ENCODE measurements at regions not wholly inside any gene's neighbourhood (a gene's known extent, or its start where the extent isn't known, plus 50 kb on each side); places are given as distances from the start of the nearest gene placed in this dataset.

DNA sequence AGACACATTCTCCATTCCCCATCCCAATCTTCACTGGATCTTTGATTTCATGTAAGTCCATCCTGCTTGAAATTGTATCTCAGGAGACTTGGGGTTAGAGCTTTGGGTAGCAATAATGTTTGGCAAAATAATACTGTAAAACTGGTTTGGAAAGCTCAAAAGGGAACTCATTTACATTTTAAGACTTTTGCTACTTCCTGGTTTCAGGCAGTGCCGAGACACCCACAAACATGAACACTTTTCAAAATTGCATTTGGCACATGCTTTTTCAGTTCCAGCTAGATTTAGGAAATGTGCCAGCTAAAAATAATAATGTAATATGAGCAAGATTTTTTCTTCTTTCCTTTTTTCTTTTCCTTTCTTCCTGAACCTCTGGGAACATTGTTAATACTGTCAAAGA is 145.7 kb upstream of the CBLB start (continued):
- TF ChIP-seq, protein P1, sequence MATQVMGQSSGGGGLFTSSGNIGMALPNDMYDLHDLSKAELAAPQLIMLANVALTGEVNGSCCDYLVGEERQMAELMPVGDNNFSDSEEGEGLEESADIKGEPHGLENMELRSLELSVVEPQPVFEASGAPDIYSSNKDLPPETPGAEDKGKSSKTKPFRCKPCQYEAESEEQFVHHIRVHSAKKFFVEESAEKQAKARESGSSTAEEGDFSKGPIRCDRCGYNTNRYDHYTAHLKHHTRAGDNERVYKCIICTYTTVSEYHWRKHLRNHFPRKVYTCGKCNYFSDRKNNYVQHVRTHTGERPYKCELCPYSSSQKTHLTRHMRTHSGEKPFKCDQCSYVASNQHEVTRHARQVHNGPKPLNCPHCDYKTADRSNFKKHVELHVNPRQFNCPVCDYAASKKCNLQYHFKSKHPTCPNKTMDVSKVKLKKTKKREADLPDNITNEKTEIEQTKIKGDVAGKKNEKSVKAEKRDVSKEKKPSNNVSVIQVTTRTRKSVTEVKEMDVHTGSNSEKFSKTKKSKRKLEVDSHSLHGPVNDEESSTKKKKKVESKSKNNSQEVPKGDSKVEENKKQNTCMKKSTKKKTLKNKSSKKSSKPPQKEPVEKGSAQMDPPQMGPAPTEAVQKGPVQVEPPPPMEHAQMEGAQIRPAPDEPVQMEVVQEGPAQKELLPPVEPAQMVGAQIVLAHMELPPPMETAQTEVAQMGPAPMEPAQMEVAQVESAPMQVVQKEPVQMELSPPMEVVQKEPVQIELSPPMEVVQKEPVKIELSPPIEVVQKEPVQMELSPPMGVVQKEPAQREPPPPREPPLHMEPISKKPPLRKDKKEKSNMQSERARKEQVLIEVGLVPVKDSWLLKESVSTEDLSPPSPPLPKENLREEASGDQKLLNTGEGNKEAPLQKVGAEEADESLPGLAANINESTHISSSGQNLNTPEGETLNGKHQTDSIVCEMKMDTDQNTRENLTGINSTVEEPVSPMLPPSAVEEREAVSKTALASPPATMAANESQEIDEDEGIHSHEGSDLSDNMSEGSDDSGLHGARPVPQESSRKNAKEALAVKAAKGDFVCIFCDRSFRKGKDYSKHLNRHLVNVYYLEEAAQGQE (IDR thresholded peaks at IDR 0.05): no peak
- TF ChIP-seq FOXA2 (IDR thresholded peaks at IDR 0.05) (no peak), RAD21 (IDR thresholded peaks at IDR 0.05) (no peak), YY1 (IDR thresholded peaks at IDR 0.05) (no peak), EGR1 (IDR thresholded peaks at IDR 0.05; ENCODE audit: low read depth in 2 of 2) (no peak)
- TF ChIP-seq, protein P2, sequence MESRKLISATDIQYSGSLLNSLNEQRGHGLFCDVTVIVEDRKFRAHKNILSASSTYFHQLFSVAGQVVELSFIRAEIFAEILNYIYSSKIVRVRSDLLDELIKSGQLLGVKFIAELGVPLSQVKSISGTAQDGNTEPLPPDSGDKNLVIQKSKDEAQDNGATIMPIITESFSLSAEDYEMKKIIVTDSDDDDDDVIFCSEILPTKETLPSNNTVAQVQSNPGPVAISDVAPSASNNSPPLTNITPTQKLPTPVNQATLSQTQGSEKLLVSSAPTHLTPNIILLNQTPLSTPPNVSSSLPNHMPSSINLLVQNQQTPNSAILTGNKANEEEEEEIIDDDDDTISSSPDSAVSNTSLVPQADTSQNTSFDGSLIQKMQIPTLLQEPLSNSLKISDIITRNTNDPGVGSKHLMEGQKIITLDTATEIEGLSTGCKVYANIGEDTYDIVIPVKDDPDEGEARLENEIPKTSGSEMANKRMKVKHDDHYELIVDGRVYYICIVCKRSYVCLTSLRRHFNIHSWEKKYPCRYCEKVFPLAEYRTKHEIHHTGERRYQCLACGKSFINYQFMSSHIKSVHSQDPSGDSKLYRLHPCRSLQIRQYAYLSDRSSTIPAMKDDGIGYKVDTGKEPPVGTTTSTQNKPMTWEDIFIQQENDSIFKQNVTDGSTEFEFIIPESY (IDR thresholded peaks at IDR 0.05): no peak

DNA sequence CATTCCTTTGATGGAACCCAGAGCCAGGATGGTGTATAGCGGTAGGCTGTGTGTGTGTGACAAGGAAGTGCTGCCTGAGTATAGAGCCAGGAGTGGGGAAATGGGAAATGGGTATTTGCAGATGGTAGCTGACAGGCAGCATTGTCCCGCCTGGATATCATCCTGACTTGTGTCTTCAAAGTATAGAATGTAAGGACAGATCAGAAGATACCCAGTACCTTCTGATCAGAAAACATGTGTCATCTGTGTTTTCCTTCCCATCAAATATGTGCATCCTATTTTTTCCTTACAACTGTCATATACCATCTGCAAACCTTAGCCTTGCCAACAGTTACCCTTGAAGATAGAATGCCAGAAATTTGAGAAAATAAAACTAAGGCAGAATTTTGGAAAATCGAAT is 146.2 kb upstream of the CBLB start:
- Histone ChIP-seq H3K27ac (ENCODE audit: low read depth in 1 of 2, low read length in 2 of 2) (no peak overlapping the region), H3K9ac (ENCODE audit: low read depth in 1 of 2, low read length in 2 of 2) (no peak overlapping the region)
- TF ChIP-seq GABPA (IDR thresholded peaks at IDR 0.05 in 1 of 2, conservative IDR thresholded peaks at IDR 0.05 in 1 of 2) (no peak), RAD21 (IDR thresholded peaks at IDR 0.05) (no peak), EGR1 (IDR thresholded peaks at IDR 0.05; ENCODE audit: low read depth in 2 of 2) (no peak), FOXA2 (IDR thresholded peaks at IDR 0.05) (no peak), HNF4A (conservative IDR thresholded peaks at IDR 0.05) (no peak), FOXA1 (IDR thresholded peaks at IDR 0.05) (no peak), NR2F2 (IDR thresholded peaks at IDR 0.05) (no peak), HNF4G (IDR thresholded peaks at IDR 0.05) (no peak), RXRA (IDR thresholded peaks at IDR 0.05) (no peak), TAF1 (conservative IDR thresholded peaks at IDR 0.05) (no peak), YY1 (IDR thresholded peaks at IDR 0.05) (no peak), SP1 (IDR thresholded peaks at IDR 0.05) (no peak), JUND (IDR thresholded peaks at IDR 0.05) (no peak)
- TF ChIP-seq, protein P2 (IDR thresholded peaks at IDR 0.05): no peak
- TF ChIP-seq, protein P3, sequence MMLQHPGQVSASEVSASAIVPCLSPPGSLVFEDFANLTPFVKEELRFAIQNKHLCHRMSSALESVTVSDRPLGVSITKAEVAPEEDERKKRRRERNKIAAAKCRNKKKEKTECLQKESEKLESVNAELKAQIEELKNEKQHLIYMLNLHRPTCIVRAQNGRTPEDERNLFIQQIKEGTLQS (IDR thresholded peaks at IDR 0.05): no peak
- TF ChIP-seq, protein P4, sequence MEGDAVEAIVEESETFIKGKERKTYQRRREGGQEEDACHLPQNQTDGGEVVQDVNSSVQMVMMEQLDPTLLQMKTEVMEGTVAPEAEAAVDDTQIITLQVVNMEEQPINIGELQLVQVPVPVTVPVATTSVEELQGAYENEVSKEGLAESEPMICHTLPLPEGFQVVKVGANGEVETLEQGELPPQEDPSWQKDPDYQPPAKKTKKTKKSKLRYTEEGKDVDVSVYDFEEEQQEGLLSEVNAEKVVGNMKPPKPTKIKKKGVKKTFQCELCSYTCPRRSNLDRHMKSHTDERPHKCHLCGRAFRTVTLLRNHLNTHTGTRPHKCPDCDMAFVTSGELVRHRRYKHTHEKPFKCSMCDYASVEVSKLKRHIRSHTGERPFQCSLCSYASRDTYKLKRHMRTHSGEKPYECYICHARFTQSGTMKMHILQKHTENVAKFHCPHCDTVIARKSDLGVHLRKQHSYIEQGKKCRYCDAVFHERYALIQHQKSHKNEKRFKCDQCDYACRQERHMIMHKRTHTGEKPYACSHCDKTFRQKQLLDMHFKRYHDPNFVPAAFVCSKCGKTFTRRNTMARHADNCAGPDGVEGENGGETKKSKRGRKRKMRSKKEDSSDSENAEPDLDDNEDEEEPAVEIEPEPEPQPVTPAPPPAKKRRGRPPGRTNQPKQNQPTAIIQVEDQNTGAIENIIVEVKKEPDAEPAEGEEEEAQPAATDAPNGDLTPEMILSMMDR (IDR thresholded peaks at IDR 0.05; ENCODE audit: low read depth, low read length, missing input control): no peak
- TF ChIP-seq, protein P1 (IDR thresholded peaks at IDR 0.05): no peak
- TF ChIP-seq, protein P5, sequence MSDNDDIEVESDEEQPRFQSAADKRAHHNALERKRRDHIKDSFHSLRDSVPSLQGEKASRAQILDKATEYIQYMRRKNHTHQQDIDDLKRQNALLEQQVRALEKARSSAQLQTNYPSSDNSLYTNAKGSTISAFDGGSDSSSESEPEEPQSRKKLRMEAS (IDR thresholded peaks at IDR 0.05): no peak

More for the DNA sequence above, 146.2 kb upstream of the CBLB start:
- H3K4me3 ChIP-seq (ENCODE audit: low read depth in 1 of 3, low read length in 3 of 3): no peak overlapping the region
- no peaks in the 10 kb centered on the region for H3K36me3 ChIP-seq (ENCODE audit: control insufficient read depth in 4 of 4, insufficient read depth in 3 of 4, low read depth in 1 of 4, low read length in 3 of 4)
- 90% methylated on average over 3 of the region's 3 CpGs for WGBS
- H3K9me3 ChIP-seq (ENCODE audit: control insufficient read depth in 4 of 4, low read length in 3 of 4): no peaks in the 10 kb centered on the region
- H3K27me3 ChIP-seq (ENCODE audit: control insufficient read depth in 4 of 4, insufficient read depth in 4 of 4, low read length in 3 of 4): no peaks in the 10 kb centered on the region
- no peak for DNase-seq (ENCODE audit: low spot score)
- H3K4me1 ChIP-seq (ENCODE audit: control insufficient read depth in 4 of 4, insufficient read depth in 4 of 4, low read length in 3 of 4): no peaks in the 10 kb centered on the region

Data from liver (tissue), 8 donors.